GM20431 (cell line): ENCODE measurements at regions not wholly inside any gene's neighbourhood (a gene's known extent, or its start where the extent isn't known, plus 50 kb on each side); places are given as distances from the start of the nearest gene placed in this dataset.

Source experiments
- in situ Hi-C: fragments of 300-500 bp; cut with MseI, MboI; formaldehyde crosslinking; loops from one replicate; pipeline ENCODE4 v1.15.0; 2020; ENCODE audit warnings: low sequenced_read_pairs; ENCODE audit not compliant: unreplicated experiment

- in situ Hi-C loops = no loop called here
Observed at GRCh38 chr1:87436534-87436933, 107.9 kb downstream of the LMO4 start.

GRCh38 chr1:87437663-87438295, 109.1 kb downstream of the LMO4 start:
- in situ Hi-C loops = no loop called here

- in situ Hi-C loops = no loop called here
Observed at GRCh38 chr1:87439821-87440220, 111.1 kb downstream of the LMO4 start.

GRCh38 chr1:87449348-87449963, 120.8 kb downstream of the LMO4 start:
- in situ Hi-C loops = no loop called here

- in situ Hi-C loops = no loop called here
Observed at GRCh38 chr1:87450136-87450535, 121.5 kb downstream of the LMO4 start.

- in situ Hi-C loops = no loop called here
Observed at GRCh38 chr1:87450615-87451209, 122.0 kb downstream of the LMO4 start.

GRCh38 chr1:87451229-87451920, 122.7 kb downstream of the LMO4 start:
- in situ Hi-C loops = no loop called here

GRCh38 chr1:87452648-87453047, 124.0 kb downstream of the LMO4 start:
- in situ Hi-C loops = no loop called here

- in situ Hi-C loops = no loop called here
Observed at GRCh38 chr1:87457408-87457807, 128.7 kb downstream of the LMO4 start.

GRCh38 chr1:87462894-87463293, 134.2 kb downstream of the LMO4 start:
- in situ Hi-C loops = no loop called here

GRCh38 chr1:87464022-87464490, 135.4 kb downstream of the LMO4 start:
- in situ Hi-C loops = no loop called here

GRCh38 chr1:87466621-87467020, 137.9 kb downstream of the LMO4 start:
- in situ Hi-C loops = no loop called here

- in situ Hi-C loops = no loop called here
Observed at GRCh38 chr1:87472716-87473115, 144.0 kb downstream of the LMO4 start.

GRCh38 chr1:87473203-87473661, 144.6 kb downstream of the LMO4 start:
- in situ Hi-C loops = no loop called here

GRCh38 chr1:87474098-87474497, 145.4 kb downstream of the LMO4 start:
- in situ Hi-C loops = no loop called here

- in situ Hi-C loops = no loop called here
Observed at GRCh38 chr1:87478231-87478630, 149.6 kb downstream of the LMO4 start.

- in situ Hi-C loops = no loop called here
Observed at GRCh38 chr1:87495147-87495546, 166.5 kb downstream of the LMO4 start.

GRCh38 chr1:87495870-87496269, 167.2 kb downstream of the LMO4 start:
- in situ Hi-C loops = no loop called here

- in situ Hi-C loops = no loop called here
Observed at GRCh38 chr1:87497380-87498203, 168.9 kb downstream of the LMO4 start.

GRCh38 chr1:87501738-87502137, 173.1 kb downstream of the LMO4 start:
- in situ Hi-C loops = no loop called here
